ENCODE measurements at regions not wholly inside any gene's neighbourhood (a gene's known extent, or its start where the extent isn't known, plus 50 kb on each side); places are given as distances from the start of the nearest gene placed in this dataset.

DNA sequence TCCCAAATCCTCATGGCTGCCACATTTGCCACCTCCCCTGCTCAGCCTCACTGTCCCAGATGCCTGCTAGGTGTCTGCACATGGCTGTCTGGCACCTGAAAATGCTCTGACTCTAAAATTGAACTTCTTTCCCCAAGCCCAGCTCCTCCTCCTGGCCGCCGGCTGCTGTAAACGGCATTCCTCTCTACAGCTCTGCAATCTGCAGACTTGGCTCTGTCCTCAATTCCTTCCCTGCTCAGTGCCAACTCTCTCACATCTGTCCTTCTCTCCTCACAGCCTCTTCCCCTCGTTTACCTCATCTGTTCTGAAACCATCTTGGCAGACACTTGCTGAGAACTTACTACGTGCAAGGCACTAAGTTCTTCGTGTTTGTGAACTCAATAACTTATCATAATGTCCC lies 169.4 kb upstream of the SYT13 start:
- no peaks in the 10 kb centered on the region for H4K20me1 ChIP-seq (ENCODE audit: insufficient read depth, low read length)
- H3K79me2 ChIP-seq (ENCODE audit: low read length): no peaks in the 10 kb centered on the region
- no peak overlapping the region for H3K4me2 ChIP-seq (ENCODE audit: low read length)
- no peaks in the 10 kb centered on the region for H3K36me3 ChIP-seq (replicated peaks; ENCODE audit: low read depth, low read length)
- H3K27ac ChIP-seq (ENCODE audit: low read length): no peak overlapping the region
- H3K9ac ChIP-seq (ENCODE audit: low read length): no peak overlapping the region
- no peak overlapping the region for H3K4me3 ChIP-seq (ENCODE audit: low read length)
- no peaks in the 10 kb centered on the region for H3K9me3 ChIP-seq (ENCODE audit: insufficient read depth, low read length)
- H3K4me1 ChIP-seq (ENCODE audit: low read length): no peaks in the 10 kb centered on the region
- no peak overlapping the region for H2AFZ ChIP-seq (ENCODE audit: low read depth, low read length)
- no peak for TF ChIP-seq EZH2phosphoT487 (IDR thresholded peaks at IDR 0.05; ENCODE audit: low read depth)
- TF ChIP-seq, protein P1, sequence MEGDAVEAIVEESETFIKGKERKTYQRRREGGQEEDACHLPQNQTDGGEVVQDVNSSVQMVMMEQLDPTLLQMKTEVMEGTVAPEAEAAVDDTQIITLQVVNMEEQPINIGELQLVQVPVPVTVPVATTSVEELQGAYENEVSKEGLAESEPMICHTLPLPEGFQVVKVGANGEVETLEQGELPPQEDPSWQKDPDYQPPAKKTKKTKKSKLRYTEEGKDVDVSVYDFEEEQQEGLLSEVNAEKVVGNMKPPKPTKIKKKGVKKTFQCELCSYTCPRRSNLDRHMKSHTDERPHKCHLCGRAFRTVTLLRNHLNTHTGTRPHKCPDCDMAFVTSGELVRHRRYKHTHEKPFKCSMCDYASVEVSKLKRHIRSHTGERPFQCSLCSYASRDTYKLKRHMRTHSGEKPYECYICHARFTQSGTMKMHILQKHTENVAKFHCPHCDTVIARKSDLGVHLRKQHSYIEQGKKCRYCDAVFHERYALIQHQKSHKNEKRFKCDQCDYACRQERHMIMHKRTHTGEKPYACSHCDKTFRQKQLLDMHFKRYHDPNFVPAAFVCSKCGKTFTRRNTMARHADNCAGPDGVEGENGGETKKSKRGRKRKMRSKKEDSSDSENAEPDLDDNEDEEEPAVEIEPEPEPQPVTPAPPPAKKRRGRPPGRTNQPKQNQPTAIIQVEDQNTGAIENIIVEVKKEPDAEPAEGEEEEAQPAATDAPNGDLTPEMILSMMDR (IDR thresholded peaks at IDR 0.05; ENCODE audit: low read depth, low read length): no peak
- peaks cover 32% of the 10 kb centered on the region for H3K27me3 ChIP-seq (ENCODE audit: low read depth, low read length)

DNA sequence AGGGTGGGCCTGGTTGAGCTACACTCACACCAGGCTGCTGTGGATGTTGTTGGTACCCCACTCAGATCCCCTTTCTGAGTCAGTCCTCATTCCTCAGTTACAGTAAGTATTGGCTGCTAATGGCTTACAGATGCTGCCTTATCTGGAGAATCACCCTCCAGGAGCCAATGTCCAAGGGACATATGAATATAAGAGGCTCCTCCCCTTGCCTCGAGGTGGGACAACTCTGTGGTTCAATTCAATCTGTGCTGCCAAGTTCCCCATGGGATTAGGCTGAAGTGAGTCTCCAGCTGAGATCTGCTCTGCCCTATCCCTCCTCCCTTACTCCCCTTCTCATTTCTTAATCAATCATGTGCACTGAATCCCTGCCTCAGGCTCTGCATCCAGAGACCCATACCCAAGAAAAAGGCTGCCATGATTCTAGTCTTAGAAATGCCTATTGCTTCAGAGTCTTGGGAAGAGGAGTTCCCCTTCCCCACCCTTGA lies 168.8 kb upstream of the SYT13 start:
- Histone ChIP-seq H3K4me3 (ENCODE audit: low read length) (no peak overlapping the region), H3K4me1 (ENCODE audit: low read length) (no peaks in the 10 kb centered on the region), H3K27ac (ENCODE audit: low read length) (no peak overlapping the region), H2AFZ (ENCODE audit: low read depth, low read length) (no peak overlapping the region), H3K79me2 (ENCODE audit: low read length) (no peaks in the 10 kb centered on the region), H3K9me3 (ENCODE audit: insufficient read depth, low read length) (no peaks in the 10 kb centered on the region), H3K9ac (ENCODE audit: low read length) (no peak overlapping the region), H4K20me1 (ENCODE audit: insufficient read depth, low read length) (no peaks in the 10 kb centered on the region), H3K4me2 (ENCODE audit: low read length) (no peak overlapping the region), H3K36me3 (replicated peaks; ENCODE audit: low read depth, low read length) (no peaks in the 10 kb centered on the region), H3K27me3 (ENCODE audit: low read depth, low read length) (peaks cover 36% of the 10 kb centered on the region)
- TF ChIP-seq, protein P1 (IDR thresholded peaks at IDR 0.05; ENCODE audit: low read depth, low read length): no peak
- TF ChIP-seq EZH2phosphoT487 (IDR thresholded peaks at IDR 0.05; ENCODE audit: low read depth): no peak

DNA sequence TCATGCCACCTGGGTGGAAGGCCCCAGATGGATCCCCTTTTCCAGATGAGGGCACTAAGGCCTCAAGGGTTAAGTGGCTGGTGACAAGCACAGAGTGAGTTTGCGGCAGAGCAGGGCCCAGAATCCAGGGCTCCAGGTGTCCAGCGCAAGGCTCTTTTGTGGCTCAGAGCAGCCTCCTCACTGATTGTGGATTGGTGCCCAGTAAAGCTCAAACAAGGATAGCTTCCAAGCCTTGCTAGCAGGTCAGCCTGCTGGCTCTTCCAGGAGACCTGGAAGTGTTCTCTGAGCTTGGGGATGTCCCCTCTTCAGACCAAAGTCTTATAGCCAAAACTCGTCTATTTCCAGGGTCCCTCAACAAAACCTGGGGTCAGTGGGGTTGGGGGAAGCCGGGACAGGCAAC lies 167.6 kb upstream of the SYT13 start:
- TF ChIP-seq EZH2phosphoT487 (IDR thresholded peaks at IDR 0.05; ENCODE audit: low read depth): no peak
- TF ChIP-seq, protein P1 (IDR thresholded peaks at IDR 0.05; ENCODE audit: low read depth, low read length): no peak
- peaks cover 37% of the 10 kb centered on the region for H3K27me3 ChIP-seq (ENCODE audit: low read depth, low read length)
- H3K4me1 ChIP-seq (ENCODE audit: low read length): no peaks in the 10 kb centered on the region
- no peak overlapping the region for H3K4me3 ChIP-seq (ENCODE audit: low read length)
- no peak overlapping the region for H3K27ac ChIP-seq (ENCODE audit: low read length)
- H3K79me2 ChIP-seq (ENCODE audit: low read length): no peaks in the 10 kb centered on the region
- no peaks in the 10 kb centered on the region for H3K36me3 ChIP-seq (replicated peaks; ENCODE audit: low read depth, low read length)
- no peak overlapping the region for H3K4me2 ChIP-seq (ENCODE audit: low read length)
- no peak overlapping the region for H3K9ac ChIP-seq (ENCODE audit: low read length)
- no peak overlapping the region for H2AFZ ChIP-seq (ENCODE audit: low read depth, low read length)
- H4K20me1 ChIP-seq (ENCODE audit: insufficient read depth, low read length): no peaks in the 10 kb centered on the region
- H3K9me3 ChIP-seq (ENCODE audit: insufficient read depth, low read length): no peaks in the 10 kb centered on the region

DNA sequence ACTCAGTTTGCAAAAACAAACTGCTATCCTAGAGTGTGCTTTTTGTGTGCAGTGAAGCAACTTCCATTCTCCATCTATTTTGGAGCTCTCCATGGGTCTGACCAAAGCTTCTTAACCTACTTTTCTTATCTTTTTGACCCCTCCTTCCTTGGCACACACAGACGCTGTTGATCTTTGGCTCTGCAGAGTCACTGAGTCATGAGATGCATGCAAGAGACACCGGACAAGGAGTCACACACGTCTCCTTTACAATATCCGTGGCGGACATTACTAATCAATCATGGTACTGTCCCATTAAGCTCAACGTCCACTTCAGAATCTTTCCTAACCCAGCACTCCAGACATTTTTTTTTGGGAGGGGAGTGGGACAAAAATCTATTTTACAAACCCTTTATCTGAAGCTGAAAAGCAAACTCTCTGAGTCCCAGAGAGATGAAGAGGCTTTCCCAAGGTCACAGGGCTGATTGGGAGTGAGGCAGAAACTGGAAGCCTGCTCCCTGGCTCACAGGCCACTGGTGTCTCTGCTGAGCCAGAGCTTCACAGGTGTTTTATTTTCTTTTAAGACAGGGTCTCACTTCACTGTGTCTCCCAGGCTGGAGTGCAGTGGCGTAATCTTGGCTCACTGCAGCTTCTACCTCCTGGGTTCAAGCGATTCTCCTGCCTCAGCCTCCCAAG lies 165.8 kb upstream of the SYT13 start:
- Histone ChIP-seq H3K4me1 (ENCODE audit: low read length) (no peaks in the 10 kb centered on the region), H3K4me2 (ENCODE audit: low read length) (no peak overlapping the region), H4K20me1 (ENCODE audit: insufficient read depth, low read length) (no peaks in the 10 kb centered on the region), H3K36me3 (replicated peaks; ENCODE audit: low read depth, low read length) (no peaks in the 10 kb centered on the region), H3K79me2 (ENCODE audit: low read length) (no peaks in the 10 kb centered on the region), H3K27me3 (ENCODE audit: low read depth, low read length) (peaks cover 40% of the 10 kb centered on the region), H3K9ac (ENCODE audit: low read length) (no peak overlapping the region), H3K9me3 (ENCODE audit: insufficient read depth, low read length) (no peaks in the 10 kb centered on the region), H3K4me3 (ENCODE audit: low read length) (no peak overlapping the region), H3K27ac (ENCODE audit: low read length) (no peak overlapping the region), H2AFZ (ENCODE audit: low read depth, low read length) (no peak overlapping the region)
- TF ChIP-seq EZH2phosphoT487 (IDR thresholded peaks at IDR 0.05; ENCODE audit: low read depth): no peak
- TF ChIP-seq, protein P1 (IDR thresholded peaks at IDR 0.05; ENCODE audit: low read depth, low read length): no peak

Data from OCI-LY3 (cell line).